ENCODE measurements at regions not wholly inside any gene's neighbourhood (a gene's known extent, or its start where the extent isn't known, plus 50 kb on each side); places are given as distances from the start of the nearest gene placed in this dataset.

- no peak for TF ChIP-seq CTCF (IDR thresholded peaks at IDR 0.05)
- TF ChIP-seq POLR2A (IDR thresholded peaks at IDR 0.05): no peak
Measured at GRCh38 chr10:121409466-121410104, 188.7 kb downstream of the FGFR2 start.
